K562 (cell line): ENCODE measurements at regions not wholly inside any gene's neighbourhood (a gene's known extent, or its start where the extent isn't known, plus 50 kb on each side); places are given as distances from the start of the nearest gene placed in this dataset.

ENCODE experiments used
- BRD9 ChIP-seq: fragments of 450-650 bp; IDR thresholded peaks from 2 replicates; pipeline ENCODE4 v1.6.1; 2018; ENCODE audit warnings: low read depth; ENCODE audit not compliant: partially characterized antibody
- CREBBP ChIP-seq: IDR thresholded peaks from one replicate; pipeline ENCODE4 v1.6.1; 2012; ENCODE audit warnings: low read depth, mild to moderate bottlenecking, control low read depth, inconsistent platforms, low read length
- RBM15 ChIP-seq: fragments of 200-400 bp; formaldehyde crosslinking; IDR thresholded peaks from 2 replicates; pipeline ENCODE4 v1.6.1; 2018; ENCODE audit warnings: mild to moderate bottlenecking, low read length, moderate library complexity; ENCODE audit not compliant: insufficient read depth
- STAT6 ChIP-seq: sonication (generic); formaldehyde crosslinking; IDR thresholded peaks from 2 replicates; pipeline ENCODE4 v1.8.1; 2023; ENCODE audit warnings: mild to moderate bottlenecking, missing genetic modification reagents
- TCF7 ChIP-seq: sonication (generic); IDR thresholded peaks from 2 replicates; pipeline ENCODE4 v1.6.1; 2016; ENCODE audit warnings: antibody characterized with exemption, borderline replicate concordance
- ZBTB7A ChIP-seq: IDR thresholded peaks from 2 replicates; pipeline ENCODE4 v1.6.1; 2011; ENCODE audit warnings: low read depth, mild to moderate bottlenecking, low read length, moderate library complexity, borderline replicate concordance; ENCODE audit not compliant: control insufficient read depth
- ZNF318 ChIP-seq, 2 experiments: fragments of 450-650 bp; IDR thresholded peaks; 2 replicates each; pipeline ENCODE4 v1.6.1; 2016; ENCODE audit warnings: mild to moderate bottlenecking in 2 of 2, borderline replicate concordance in 1 of 2, low read depth in 1 of 2, moderate library complexity in 1 of 2
- ZNF324 ChIP-seq: fragments of 250-450 bp; sonication (Bioruptor Pico); IDR thresholded peaks from 2 replicates; pipeline ENCODE4 v1.4.0; 2020; ENCODE audit warnings: mild to moderate bottlenecking
- ZNF449 ChIP-seq: fragments of 250-450 bp; sonication (Bioruptor Pico); IDR thresholded peaks from 2 replicates; pipeline ENCODE4 v1.8.0; 2022; ENCODE audit warnings: moderate library complexity, mild to moderate bottlenecking, inconsistent platforms
- ZNF639 ChIP-seq, 2 experiments: fragments of 200-800 bp in 1 of 2; sonication (Bioruptor generic) in 1 of 2; sonication (generic) in 1 of 2; formaldehyde crosslinking in 1 of 2; IDR thresholded peaks in 1 of 2; conservative IDR thresholded peaks in 1 of 2; 2 replicates each; pipeline versions ENCODE4 v1.5.0 to v1.6.1; 2016 to 2020; ENCODE audit warnings: missing compliant biosample characterization in 1 of 2, missing genetic modification characterization in 1 of 2, missing genetic modification reagents in 1 of 2
- ZNF644 ChIP-seq: fragments of 200-800 bp; sonication (Bioruptor generic); IDR thresholded peaks from 2 replicates; pipeline ENCODE4 v1.6.1; 2016; ENCODE audit warnings: low read depth, missing genetic modification characterization, missing compliant biosample characterization

GRCh38 chr2:63663013-63663864, 74.5 kb downstream of the MDH1 start (continued):
- TF ChIP-seq STAT6 (CRISPR knock-in tag) (no peak), ZNF318 (IDR thresholded peaks at IDR 0.05; ENCODE audit: borderline replicate concordance in 1 of 2, low read depth in 1 of 2) (no peak), CREBBP (no peak), ZNF639 (CRISPR knock-in tag; conservative IDR thresholded peaks at IDR 0.05 in 1 of 2, IDR thresholded peaks at IDR 0.05 in 1 of 2) (no peak), ZNF449 (no peak), BRD9 (no peak), ZNF644 (tag) (no peak), ZNF324 (CRISPR knock-in tag) (no peak), RBM15 (no peak), TCF7 (no peak), ZBTB7A (no peak)
